Activated naive CD8-positive, alpha-beta T cell treated with anti-CD3 and anti-CD28 coated beads, Interleukin-2, amount 50 U/mL, for 24 hours (primary cell): ENCODE measurements at regions not wholly inside any gene's neighbourhood (a gene's known extent, or its start where the extent isn't known, plus 50 kb on each side); places are given as distances from the start of the nearest gene placed in this dataset.
"Not testable (repeated sequence)": the region's sequence is repeated elsewhere in the genome, so short reads cannot be mapped to it uniquely, and the experiment has no call there.

Source experiments
- ATAC-seq: fragments of 150-1000 bp; cut with Tn5 transposase; one replicate; pipeline ENCODE4 v1.10.0; 2021
- DNase-seq: peaks from one replicate; pipeline ENCODE4 v3.0.0; 2021
- H3K27ac Mint-ChIP-seq: one replicate; pipeline ENCODE4 v1.8.0; 2021; ENCODE audit warnings: mild to moderate bottlenecking, mixed read lengths
- H3K27me3 Mint-ChIP-seq: one replicate; pipeline ENCODE4 v1.8.0; 2021; ENCODE audit warnings: mixed read lengths
- H3K36me3 Mint-ChIP-seq: one replicate; pipeline ENCODE4 v1.8.0; 2021; ENCODE audit warnings: low read depth, mixed read lengths
- H3K4me1 Mint-ChIP-seq: one replicate; pipeline ENCODE4 v1.8.0; 2021; ENCODE audit warnings: mixed read lengths
- H3K4me3 Mint-ChIP-seq: one replicate; pipeline ENCODE4 v1.8.0; 2021; ENCODE audit warnings: mild to moderate bottlenecking, moderate library complexity, mixed read lengths
- H3K9me3 Mint-ChIP-seq: one replicate; pipeline ENCODE4 v1.8.0; 2021; ENCODE audit warnings: mixed read lengths

DNA sequence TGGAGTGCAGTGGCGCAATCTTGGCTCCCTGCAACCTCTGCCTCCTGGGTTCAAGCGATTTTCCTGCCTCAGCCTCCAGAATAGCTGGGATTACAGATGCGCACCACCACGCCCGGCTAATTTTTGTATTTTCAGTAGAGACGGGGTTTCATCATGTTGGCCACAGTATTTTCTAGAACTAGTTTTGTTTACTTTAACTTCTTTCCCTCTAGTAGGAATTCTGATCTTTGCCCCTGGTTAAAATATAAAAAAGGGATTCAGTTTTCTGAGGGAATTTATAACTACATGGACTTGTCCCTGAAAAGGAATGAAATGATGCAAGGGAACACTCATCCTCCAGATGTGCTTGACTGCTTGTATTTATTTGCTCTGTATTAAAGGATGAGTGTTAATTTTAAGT, 628.9 kb downstream of the ETNK1 start:
- not testable (repeated sequence) for H3K4me1 Mint-ChIP-seq, H3K27me3 Mint-ChIP-seq, H3K27ac Mint-ChIP-seq, H3K36me3 Mint-ChIP-seq, ATAC-seq, DNase-seq, H3K4me3 Mint-ChIP-seq
- peaks cover 11% of the 10 kb centered on the region for H3K9me3 Mint-ChIP-seq

DNA sequence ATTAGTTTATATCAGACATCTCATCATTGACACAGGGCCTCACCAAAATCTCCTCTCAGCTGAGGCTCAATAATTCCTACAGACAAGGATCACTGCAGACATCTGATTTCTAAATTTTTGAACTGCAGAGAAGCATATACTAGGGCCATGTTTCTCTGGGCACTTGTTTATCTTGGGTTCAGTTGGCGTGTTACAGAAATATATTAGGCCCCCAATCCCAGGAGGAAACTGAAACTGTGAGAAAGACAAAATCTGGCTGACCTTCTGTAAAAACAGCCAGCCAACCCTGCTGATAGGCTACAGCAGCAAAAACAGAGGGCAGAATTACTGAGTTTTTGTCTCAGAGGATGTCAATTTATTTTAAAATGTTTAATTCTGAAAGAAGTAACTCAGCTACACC, 634.6 kb downstream of the ETNK1 start:
- no peaks in the 10 kb centered on the region for H3K36me3 Mint-ChIP-seq
- H3K27me3 Mint-ChIP-seq, result no peaks in the 10 kb centered on the region
- no peaks in the 10 kb centered on the region for H3K4me1 Mint-ChIP-seq
- DNase-seq, result no peak
- no peaks in the 10 kb centered on the region for H3K9me3 Mint-ChIP-seq
- no peak for ATAC-seq
- H3K27ac Mint-ChIP-seq, result no peak overlapping the region
- H3K4me3 Mint-ChIP-seq, result no peak overlapping the region

DNA sequence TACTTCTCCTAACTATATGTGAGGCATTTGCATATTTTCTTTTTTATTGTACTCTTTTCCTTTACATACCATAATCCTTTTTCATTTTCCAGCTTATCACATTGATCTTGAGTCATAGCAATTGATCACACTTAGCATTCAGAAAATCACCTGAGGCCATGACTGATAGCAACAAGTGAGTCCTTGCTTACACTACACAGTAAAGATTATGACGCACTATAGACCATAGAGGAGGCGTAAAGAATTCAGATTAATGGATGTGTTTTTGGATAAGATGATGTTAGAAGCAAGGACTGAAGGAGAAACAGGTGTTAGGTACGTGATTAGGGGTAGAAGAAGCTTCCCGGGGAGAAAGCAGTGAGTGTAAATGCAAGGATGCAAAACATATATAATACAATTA, 637.7 kb downstream of the ETNK1 start:
- Mint-ChIP-seq H3K36me3 (no peaks in the 10 kb centered on the region), H3K4me1 (no peaks in the 10 kb centered on the region), H3K27me3 (no peaks in the 10 kb centered on the region), H3K9me3 (no peaks in the 10 kb centered on the region), H3K27ac (no peak overlapping the region), H3K4me3 (no peak overlapping the region)
- DNase-seq (no peak), ATAC-seq (no peak)

DNA sequence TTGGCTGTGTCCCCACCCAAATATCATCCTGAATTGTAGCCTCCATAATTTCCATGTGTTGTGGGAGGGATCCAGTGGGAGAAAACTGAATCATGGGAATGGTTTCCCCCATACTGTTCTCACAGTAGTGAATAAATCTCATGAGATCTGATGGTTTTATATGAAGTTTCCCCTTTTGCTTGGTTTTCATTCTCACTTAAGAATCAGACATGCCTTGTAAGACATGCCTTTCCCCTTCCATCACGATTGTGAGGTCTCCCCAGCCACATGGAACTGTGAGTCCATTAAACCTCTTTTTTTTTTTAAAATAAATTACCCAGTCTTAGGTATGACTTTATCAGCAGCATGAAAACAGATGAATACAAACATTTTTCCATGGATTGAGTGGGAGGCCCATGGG, 652.9 kb downstream of the ETNK1 start:
- H3K27ac Mint-ChIP-seq, result no peak overlapping the region
- no peaks in the 10 kb centered on the region for H3K27me3 Mint-ChIP-seq
- DNase-seq, result no peak
- H3K4me3 Mint-ChIP-seq, result no peak overlapping the region
- no peaks in the 10 kb centered on the region for H3K4me1 Mint-ChIP-seq
- peaks cover 4% of the 10 kb centered on the region for H3K9me3 Mint-ChIP-seq
- ATAC-seq, result no peak
- H3K36me3 Mint-ChIP-seq, result no peaks in the 10 kb centered on the region

GRCh38 chr12:23281295-23281694, 656.3 kb downstream of the ETNK1 start:
- Mint-ChIP-seq H3K4me3 (no peak overlapping the region), H3K27ac (no peak overlapping the region), H3K4me1 (no peaks in the 10 kb centered on the region), H3K27me3 (no peaks in the 10 kb centered on the region), H3K36me3 (no peaks in the 10 kb centered on the region), H3K9me3 (peaks cover 11% of the 10 kb centered on the region)
- DNase-seq (no peak), ATAC-seq (no peak)

DNA sequence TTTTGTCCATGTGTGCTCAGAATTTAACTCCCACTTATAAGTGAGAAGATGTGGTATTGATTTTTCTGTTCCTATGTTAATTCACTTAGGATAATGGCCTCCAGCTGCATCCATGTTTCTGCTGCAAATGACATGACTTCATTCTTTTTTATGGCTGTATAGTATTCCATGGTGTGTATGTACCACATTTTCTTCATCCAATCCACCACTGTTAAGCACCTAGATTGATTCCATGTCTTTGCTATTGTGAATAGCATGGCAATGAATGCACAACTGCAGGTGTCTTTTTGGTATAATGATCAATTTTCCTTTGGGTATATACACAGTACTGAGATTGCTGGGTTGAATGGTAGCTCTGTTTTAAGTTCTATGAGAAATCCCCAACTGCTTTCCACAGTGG, 657.7 kb downstream of the ETNK1 start:
- no peak overlapping the region for H3K4me3 Mint-ChIP-seq
- peaks cover 11% of the 10 kb centered on the region for H3K9me3 Mint-ChIP-seq
- no peaks in the 10 kb centered on the region for H3K27me3 Mint-ChIP-seq
- H3K4me1 Mint-ChIP-seq, result no peaks in the 10 kb centered on the region
- ATAC-seq (no peak), DNase-seq (no peak)
- H3K27ac Mint-ChIP-seq, result no peak overlapping the region
- no peaks in the 10 kb centered on the region for H3K36me3 Mint-ChIP-seq

- not testable (repeated sequence) for H3K4me1 Mint-ChIP-seq, DNase-seq, H3K9me3 Mint-ChIP-seq, ATAC-seq, H3K36me3 Mint-ChIP-seq, H3K27me3 Mint-ChIP-seq, H3K27ac Mint-ChIP-seq, H3K4me3 Mint-ChIP-seq
Measured at GRCh38 chr12:23285764-23286530, 661.0 kb downstream of the ETNK1 start.

DNA sequence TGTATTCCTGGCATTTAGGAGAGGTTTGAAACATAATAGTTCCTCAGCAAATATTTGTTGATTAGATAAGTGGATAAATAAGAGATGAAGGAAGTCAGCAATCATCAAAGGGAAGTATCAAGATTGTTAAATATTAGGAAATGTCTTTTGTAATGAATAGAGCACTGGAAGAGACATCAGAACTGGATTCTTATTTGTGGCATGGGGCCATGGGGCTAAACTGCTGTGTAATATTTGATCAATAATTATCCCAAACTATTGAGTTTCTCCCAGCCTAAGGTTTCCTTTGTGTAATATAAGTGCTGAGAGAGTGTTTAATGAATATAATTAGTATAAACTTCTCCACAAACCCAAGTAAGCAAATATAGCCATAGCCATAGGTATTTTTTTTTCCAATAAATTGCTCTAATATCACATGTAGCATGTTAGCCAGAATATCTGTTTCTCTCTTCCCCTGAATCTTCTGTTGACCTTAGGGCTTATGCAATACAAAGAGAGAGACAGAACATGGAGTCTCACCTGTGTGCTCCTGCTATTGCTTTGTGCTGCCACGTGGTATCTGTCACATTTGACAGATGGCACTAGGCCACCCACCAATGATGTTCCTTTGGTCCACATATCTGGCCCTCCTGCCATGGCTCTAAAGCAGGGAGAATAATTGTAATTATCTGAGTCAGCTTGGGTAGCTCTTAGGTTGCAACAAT, 658.7 kb downstream of the SOX5 start:
- no peaks in the 10 kb centered on the region for H3K4me1 Mint-ChIP-seq
- no peak for DNase-seq
- no peak overlapping the region for H3K4me3 Mint-ChIP-seq

GRCh38 chr12:23303220-23303619, 646.2 kb downstream of the SOX5 start:
- DNase-seq, result no peak
- H3K36me3 Mint-ChIP-seq, result no peaks in the 10 kb centered on the region
- peaks cover 6% of the 10 kb centered on the region for H3K9me3 Mint-ChIP-seq
- no peak overlapping the region for H3K27ac Mint-ChIP-seq
- no peaks in the 10 kb centered on the region for H3K27me3 Mint-ChIP-seq
- H3K4me3 Mint-ChIP-seq, result no peak overlapping the region
- no peaks in the 10 kb centered on the region for H3K4me1 Mint-ChIP-seq
- ATAC-seq, result no peak

More for the DNA sequence above, 658.7 kb downstream of the SOX5 start:
- Mint-ChIP-seq H3K36me3 (no peaks in the 10 kb centered on the region), H3K9me3 (peaks cover 3% of the 10 kb centered on the region), H3K27me3 (no peaks in the 10 kb centered on the region), H3K27ac (no peak overlapping the region)
- ATAC-seq, result no peak

- Mint-ChIP-seq H3K9me3 (peaks cover 6% of the 10 kb centered on the region), H3K4me3 (no peak overlapping the region), H3K36me3 (no peaks in the 10 kb centered on the region), H3K27ac (no peak overlapping the region), H3K4me1 (no peaks in the 10 kb centered on the region), H3K27me3 (no peaks in the 10 kb centered on the region)
- ATAC-seq (no peak), DNase-seq (no peak)
Measured at GRCh38 chr12:23303821-23304220, 645.6 kb downstream of the SOX5 start.

DNA sequence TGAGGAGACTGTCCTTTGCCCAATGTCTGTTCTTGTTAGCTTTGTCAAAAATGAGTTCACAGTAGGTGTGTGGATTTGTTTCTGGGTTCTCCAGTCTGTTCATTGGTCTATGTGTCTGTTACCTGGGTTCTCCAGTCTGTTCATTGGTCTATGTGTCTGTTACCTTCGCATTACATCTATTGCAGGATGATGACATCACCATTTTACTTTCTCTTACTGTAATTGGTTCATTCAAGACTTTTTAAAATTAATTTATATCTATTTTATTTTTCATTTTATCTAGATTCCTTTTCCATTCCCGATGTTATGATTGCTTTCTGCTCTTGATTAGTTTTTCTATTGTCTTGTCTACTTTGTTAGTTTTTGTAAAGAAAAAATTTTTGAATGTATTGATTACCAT, 615.5 kb downstream of the SOX5 start:
- no peak overlapping the region for H3K27ac Mint-ChIP-seq
- H3K4me3 Mint-ChIP-seq, result no peak overlapping the region
- H3K9me3 Mint-ChIP-seq, result peaks cover 2% of the 10 kb centered on the region
- no peaks in the 10 kb centered on the region for H3K27me3 Mint-ChIP-seq
- H3K4me1 Mint-ChIP-seq, result no peaks in the 10 kb centered on the region
- ATAC-seq, result no peak
- no peaks in the 10 kb centered on the region for H3K36me3 Mint-ChIP-seq
- no peak for DNase-seq

DNA sequence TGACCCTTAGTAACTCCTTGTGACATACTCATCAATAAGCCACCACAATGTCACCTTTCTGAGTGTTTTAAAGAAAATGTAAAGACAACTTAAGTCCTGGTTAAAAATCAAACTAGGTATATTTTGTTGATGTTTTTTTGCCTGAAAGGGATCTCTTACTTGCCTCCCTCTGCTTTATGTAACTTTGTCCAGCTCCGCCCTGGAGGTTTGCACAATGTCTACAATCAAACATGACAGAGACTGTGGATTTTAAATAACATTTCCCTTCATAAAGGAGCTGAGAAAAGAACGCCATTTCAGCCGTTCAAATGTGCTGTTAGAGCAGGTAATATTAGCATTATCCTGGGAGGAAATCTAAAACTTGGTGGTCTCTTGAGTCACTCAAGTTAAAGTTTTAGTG, 613.9 kb downstream of the SOX5 start:
- Mint-ChIP-seq H3K27ac (no peak overlapping the region), H3K9me3 (peaks cover 5% of the 10 kb centered on the region), H3K4me1 (no peaks in the 10 kb centered on the region), H3K27me3 (no peaks in the 10 kb centered on the region), H3K4me3 (no peak overlapping the region), H3K36me3 (no peaks in the 10 kb centered on the region)
- DNase-seq (no peak), ATAC-seq (no peak)

GRCh38 chr12:23337213-23337612, 612.3 kb downstream of the SOX5 start:
- Mint-ChIP-seq H3K27me3 (no peaks in the 10 kb centered on the region), H3K4me3 (no peak overlapping the region), H3K9me3 (peaks cover 5% of the 10 kb centered on the region), H3K27ac (no peak overlapping the region), H3K4me1 (no peaks in the 10 kb centered on the region), H3K36me3 (no peaks in the 10 kb centered on the region)
- DNase-seq, result no peak
- no peak for ATAC-seq

DNA sequence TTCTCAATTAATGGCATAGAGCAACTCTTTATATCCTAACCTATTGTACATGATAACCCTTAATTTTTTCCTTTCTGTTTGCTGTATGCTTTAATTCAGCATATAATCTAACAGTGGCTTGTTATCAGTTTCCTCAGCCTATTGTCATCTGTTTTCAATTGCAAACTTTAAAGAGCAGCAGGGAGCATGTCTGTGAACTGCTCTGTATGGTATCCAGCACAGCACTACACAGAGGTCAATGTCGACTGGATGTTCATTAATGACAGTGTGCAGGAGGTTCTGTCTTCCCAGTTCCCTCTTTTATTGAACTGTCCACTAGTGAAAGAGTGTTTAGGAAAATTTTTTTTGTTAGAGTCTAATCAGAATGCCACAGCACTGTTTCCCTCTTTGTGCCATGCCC, 609.1 kb downstream of the SOX5 start:
- Mint-ChIP-seq H3K9me3 (peaks cover 8% of the 10 kb centered on the region), H3K4me1 (no peaks in the 10 kb centered on the region), H3K27ac (no peak overlapping the region), H3K4me3 (no peak overlapping the region), H3K27me3 (no peaks in the 10 kb centered on the region), H3K36me3 (no peaks in the 10 kb centered on the region)
- DNase-seq (no peak), ATAC-seq (no peak)

GRCh38 chr12:23342407-23342806, 607.1 kb downstream of the SOX5 start:
- H3K4me1 Mint-ChIP-seq, result no peaks in the 10 kb centered on the region
- ATAC-seq, result no peak
- H3K27me3 Mint-ChIP-seq, result no peaks in the 10 kb centered on the region
- no peak overlapping the region for H3K27ac Mint-ChIP-seq
- no peak overlapping the region for H3K4me3 Mint-ChIP-seq
- no peak for DNase-seq
- peaks cover 12% of the 10 kb centered on the region for H3K9me3 Mint-ChIP-seq
- H3K36me3 Mint-ChIP-seq, result no peaks in the 10 kb centered on the region
